GM19468 (cell line): ENCODE measurements at regions not wholly inside any gene's neighbourhood (a gene's known extent, or its start where the extent isn't known, plus 50 kb on each side); places are given as distances from the start of the nearest gene placed in this dataset.
"Not testable (repeated sequence)": the region's sequence is repeated elsewhere in the genome, so short reads cannot be mapped to it uniquely, and the experiment has no call there.

ENCODE experiments used
- ATAC-seq: cut with Tn5 transposase; IDR thresholded peaks from one replicate; pipeline ENCODE4 v1.9.1; 2021; ENCODE audit warnings: mild to moderate bottlenecking, moderate library complexity, moderate number of reproducible peaks; ENCODE audit not compliant: unreplicated experiment; ENCODE audit errors: extremely low read depth

GRCh38 chr2:195542067-195542466 lies 115.0 kb upstream of the SLC39A10 start:
- ATAC-seq: no peak

GRCh38 chr2:195538937-195539336 lies 118.1 kb upstream of the SLC39A10 start:
- ATAC-seq: no peak

DNA sequence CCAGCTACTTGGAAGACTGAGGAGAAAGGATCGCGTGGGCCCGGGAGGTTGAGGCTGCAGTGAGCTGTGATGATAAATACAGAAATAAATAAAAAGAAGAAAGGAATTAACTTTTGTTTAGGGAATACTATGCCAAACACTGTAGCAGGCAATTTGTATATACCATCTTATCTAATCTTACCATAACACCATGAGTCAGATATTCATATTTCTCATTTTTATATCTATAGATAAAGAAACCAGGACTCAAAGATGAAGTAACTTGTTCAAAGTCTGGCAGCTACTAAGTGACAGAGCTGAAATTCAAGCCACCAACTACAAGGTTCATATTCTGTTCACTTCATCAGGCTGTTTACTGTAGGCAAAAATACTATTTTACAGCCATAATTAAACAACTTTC lies 119.2 kb upstream of the SLC39A10 start:
- ATAC-seq: no peak

GRCh38 chr2:195536906-195537305 lies 120.1 kb upstream of the SLC39A10 start:
- ATAC-seq: no peak

DNA sequence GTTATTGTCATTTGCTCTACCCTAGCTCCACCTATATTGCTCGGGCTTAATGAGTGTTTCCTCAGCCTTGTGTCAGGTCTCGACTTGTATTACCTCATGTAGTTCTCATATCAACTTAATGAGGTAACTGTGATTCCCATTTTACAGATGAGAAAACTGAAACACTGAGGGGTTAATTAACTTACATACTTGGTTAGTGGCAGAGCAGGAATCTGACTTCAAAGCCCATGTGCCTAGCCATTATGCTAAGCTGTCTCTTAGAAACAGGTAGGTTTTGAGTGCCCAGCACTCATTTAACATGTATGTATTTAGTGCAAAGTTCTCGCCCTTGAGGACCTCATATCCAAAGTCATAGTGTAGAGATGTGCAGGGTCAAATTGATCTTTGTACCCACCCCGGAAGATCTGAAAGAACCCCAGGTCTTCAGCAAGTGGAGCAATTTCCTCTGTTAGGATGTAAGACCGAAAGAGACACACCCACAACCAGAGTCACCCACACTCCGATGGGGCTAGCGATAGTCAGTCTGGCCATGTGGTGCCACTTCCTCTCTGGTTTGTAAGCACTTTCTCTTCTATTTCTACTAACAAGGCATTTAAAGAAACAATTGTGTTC lies 121.0 kb upstream of the SLC39A10 start:
- ATAC-seq: peak; percentile 92

DNA sequence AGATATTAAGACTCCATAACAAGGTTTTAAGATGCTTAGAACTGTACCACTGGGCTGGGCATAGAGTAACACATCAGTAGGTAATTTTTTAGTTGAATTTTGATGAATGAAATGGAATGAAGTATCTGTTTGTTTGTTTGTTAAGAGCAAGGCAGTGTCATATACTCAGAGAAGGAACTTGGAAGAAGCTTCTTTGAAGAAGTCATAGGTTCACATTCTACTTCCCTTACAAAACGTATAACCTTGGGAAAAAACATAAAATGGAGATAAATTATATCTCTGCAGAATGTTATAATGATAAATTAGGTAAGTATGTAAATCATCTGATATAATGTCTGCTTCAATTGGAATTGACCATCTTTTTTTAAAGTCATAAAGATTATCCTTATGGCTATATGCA lies 122.1 kb upstream of the SLC39A10 start:
- no peak for ATAC-seq

DNA sequence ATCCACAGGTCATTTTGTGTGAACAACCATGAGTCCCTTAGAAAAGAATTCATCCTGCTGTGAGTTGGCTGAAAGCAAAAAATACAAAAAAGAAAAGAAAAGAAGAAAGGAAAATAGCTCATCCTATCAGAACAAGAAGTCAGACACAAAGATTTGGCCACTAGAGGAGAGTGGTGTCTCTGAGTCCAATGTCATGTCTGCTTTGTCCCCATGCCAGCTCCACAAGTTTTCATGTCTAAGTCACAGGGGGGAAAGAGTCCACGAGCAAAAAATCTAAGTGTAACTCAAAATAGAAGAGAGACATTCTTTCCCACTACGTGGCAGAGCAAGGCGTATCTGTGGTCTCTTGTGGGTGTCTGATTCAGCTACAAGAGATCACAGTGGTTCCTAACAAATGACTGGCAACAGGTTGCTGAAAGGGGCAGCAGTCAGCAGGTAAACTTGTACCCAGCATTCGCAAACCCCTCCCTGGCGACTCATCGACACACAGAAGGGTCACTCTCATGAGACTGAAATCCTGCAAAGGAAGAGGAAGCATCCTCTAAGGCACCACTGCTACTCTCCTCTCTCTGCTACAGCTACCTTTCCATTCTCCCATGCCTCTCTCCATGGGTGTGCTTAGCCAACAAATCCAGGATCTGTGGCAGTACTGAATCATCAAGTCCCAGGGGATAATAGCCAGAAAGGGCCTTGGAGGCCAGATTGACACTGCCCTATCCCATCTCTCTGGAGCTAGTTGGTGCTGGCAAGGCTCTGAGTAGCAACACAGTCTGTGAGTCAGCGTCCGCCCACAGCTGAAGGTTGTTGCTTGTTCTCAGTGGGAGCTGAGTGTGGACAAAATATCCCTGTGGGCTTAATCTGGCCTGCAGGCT lies 123.0 kb upstream of the SLC39A10 start:
- no peak for ATAC-seq

DNA sequence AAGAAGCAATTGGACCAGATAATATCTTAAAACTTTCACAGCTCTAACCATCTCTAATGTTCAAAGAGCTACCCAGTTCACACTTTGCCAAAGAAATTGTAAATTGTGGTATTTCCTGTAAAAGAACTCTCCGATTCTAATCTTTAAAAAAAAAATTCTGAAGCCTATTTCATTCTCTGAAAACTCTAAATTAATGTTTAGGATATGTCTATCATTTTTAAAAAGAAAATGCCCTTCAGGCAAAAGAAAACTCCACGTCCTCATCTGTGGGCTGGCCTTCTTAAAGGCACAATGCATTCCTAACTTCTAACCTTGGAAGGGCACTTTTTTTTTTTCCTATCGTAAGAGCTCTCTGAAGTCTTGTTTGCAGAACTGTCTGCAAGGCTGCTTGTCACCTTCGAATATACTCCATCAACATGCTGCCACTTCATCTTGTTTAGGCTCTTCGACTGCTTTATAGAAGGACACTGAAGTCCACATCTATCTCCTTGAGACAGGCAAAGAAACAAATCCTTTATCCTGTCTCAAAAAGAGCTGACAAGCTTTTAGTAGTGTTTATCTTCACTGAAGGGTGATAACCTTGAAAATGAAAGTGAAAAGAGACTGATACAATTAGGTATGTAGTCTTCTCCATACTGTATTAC lies 124.3 kb upstream of the SLC39A10 start:
- ATAC-seq: no peak

DNA sequence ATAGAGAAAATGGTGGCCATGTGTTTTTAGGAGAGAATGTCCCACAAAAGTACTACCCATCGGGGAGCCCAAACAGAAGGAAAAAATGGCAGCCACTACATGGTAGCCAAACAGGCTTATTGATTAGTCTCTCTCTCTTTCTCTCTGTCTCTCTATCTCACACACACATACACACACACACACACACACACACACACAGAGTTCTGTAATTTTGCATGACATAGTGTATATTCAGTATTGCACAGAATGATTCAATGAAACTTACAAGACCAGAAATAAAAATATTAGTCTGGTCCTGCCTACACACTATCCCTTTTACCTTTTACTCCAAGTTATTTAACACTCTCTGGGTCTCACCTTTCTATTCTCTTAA lies 124.8 kb upstream of the SLC39A10 start:
- ATAC-seq: no peak

GRCh38 chr2:195531754-195532153 lies 125.3 kb upstream of the SLC39A10 start:
- ATAC-seq: no peak

- ATAC-seq: not testable (repeated sequence)
These were observed 133.8 kb upstream of the SLC39A10 start for GRCh38 chr2:195523242-195523641.

DNA sequence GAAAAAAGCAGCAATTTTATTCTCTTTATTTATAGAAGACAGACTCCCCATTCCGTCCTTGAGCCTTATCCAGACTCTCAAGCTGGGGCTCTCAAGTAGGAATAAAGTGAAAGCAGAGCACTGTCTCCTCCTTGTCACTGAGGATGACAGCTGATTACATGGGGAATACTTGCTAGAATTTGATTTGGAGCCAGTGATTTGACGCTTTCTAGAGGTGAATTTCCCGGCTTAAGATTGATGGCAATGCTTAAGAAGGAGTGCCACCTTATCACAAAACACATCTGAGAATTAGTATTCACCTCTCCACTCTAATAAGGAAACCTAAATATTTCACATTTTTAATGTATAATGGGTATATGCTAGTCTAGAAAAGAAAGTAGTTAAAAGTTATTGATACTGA lies 135.4 kb upstream of the SLC39A10 start:
- no peak for ATAC-seq

DNA sequence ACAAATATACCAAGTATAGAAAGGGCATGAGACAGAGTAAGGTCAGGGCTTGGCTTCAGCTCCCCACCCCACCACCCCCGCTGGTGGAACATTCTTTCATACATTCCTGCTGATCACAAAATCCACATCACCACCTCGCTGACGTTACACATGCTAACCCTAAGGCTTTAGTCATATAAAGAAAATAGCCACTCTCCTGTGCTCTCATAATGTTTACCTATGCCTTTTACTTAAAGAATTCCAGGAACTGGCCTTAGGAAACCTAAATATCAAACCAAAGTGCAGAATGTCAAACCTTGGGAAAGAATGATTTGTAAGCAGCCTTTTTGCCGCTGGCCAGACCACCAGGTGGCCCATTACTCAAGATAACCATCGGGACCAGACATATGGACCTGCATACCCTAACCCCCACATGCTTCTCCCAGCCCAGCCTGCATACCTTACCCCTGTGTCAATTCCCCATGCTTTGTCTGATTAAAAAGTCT lies 136.3 kb upstream of the SLC39A10 start:
- no peak for ATAC-seq

DNA sequence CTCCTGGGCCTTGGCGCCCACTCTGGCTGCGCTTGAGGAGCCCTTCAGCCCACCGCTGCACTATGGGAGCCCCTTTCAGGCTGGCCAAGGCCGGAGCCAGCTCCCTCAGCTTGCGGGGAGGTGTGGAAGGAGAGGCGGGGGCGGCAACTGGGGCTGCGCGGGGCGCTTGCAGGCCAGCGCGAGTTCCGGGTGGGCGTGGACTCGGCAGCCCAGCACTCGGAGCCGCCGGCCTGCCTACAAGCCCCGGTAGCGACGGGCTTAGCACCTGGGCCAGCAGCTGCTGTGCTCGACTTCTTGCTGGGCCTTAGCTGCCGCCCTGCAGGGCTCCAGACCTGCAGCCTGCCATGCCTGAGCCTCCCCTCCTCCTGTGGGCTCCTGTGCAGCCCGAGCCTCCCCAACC lies 141.5 kb upstream of the SLC39A10 start:
- ATAC-seq: no peak

DNA sequence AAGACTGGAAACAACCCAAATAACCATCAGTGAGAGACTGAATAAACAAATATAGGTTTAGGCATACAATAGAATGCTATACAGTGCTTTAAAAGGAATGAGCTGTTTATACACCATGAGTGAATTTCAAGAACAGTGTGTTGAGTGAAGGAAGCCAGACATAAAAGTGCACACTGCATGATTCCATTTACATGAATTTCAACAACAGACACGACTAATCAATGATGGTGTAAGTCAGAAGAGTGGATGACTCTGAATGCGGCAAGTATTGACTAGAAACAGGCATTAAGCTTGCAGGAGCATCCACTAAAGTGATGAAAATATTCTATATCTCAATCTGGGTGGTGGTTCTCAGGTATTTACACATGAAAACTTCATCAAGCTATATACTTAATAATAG lies 142.7 kb upstream of the SLC39A10 start:
- no peak for ATAC-seq

DNA sequence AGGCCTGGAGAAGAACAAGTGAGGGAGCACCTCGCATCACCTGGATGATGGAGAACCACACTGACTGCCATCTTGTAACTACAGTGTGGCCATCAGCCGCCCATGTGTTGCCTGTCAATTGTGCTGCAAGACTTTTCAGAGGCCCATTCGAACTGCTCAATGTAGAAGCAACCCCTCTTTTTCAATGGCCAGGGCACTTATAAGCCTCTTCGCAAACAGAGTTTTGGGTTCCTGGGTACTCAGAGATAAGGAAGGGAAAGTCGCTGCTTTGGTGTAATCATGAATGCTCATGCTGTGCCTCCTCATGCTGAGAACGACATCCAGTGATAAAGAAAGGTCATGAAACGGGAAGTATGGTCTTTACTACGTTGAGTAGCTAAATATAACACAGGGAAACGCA lies 143.9 kb upstream of the SLC39A10 start:
- no peak for ATAC-seq

GRCh38 chr2:195509551-195509950 lies 147.5 kb upstream of the SLC39A10 start:
- ATAC-seq: no peak

DNA sequence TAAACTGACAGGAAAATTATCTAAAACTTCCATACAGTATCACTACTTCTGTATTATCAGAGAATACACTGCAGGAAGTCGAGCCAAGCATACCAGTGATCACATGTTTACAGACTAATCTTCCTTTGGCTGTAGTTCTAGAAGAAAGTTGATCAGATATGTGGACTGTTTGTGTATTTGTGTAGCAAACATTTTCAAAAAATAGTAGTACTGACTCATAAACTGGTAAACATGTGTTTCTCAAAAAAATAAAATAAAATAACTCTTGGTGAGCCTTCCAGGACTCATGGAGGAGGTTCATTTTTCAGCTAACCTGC lies 148.9 kb upstream of the SLC39A10 start:
- no peak for ATAC-seq

GRCh38 chr2:195507447-195508138 lies 149.4 kb upstream of the SLC39A10 start:
- ATAC-seq: no peak

DNA sequence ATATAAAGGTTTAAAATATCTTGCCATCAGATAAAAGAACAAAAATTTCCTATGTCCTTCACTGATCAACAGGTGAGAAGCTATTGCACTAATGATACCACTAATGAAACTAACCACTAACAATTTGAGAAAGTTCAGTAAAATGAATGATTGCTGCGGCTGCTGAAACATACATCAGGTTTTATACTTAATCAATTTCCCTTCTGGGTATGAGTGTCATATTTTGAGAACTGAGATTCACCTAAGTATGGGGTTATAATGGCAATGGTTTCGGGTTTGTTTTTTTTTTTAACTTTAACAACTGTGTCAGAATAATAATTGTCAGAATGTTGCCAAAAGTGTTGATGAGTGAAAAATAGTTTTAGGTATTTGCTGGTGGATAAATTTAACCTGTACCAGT lies 151.3 kb upstream of the SLC39A10 start:
- peak; percentile 96 for ATAC-seq

DNA sequence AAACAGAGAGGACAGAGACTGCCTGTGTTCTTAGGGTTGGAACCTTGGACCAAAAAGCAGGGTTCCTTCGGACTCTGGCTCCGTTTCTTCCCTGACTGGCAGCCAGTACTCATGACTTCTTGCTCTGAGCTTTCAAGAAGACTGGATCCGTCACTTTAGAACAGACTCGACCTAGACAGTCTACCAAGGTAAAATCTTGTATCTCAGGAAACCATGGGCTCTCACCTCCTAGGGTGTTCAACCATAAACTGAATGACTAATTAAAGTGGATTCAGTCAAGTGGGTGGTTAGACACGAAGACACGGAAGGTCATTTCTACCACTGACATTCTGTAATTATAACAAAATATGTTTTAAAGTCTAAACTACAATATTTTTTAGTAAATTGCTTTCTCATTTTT lies 153.8 kb upstream of the SLC39A10 start:
- ATAC-seq: no peak
